SK-N-SH (cell line): ENCODE measurements at regions not wholly inside any gene's neighbourhood (a gene's known extent, or its start where the extent isn't known, plus 50 kb on each side); places are given as distances from the start of the nearest gene placed in this dataset.

Experiments
- CTCF ChIP-seq: fragments of 200-600 bp; sonication (generic); IDR thresholded peaks from 2 replicates; pipeline ENCODE4 v1.6.1; 2017; ENCODE audit warnings: antibody characterized with exemption, mild to moderate bottlenecking, moderate library complexity
- MAX ChIP-seq: IDR thresholded peaks from 2 replicates; pipeline ENCODE4 v1.4.0; 2012; ENCODE audit warnings: low read depth
- POLR2AphosphoS5 ChIP-seq: IDR thresholded peaks from 2 replicates; pipeline ENCODE4 v1.6.1; 2012; ENCODE audit warnings: low read depth, low read length

DNA sequence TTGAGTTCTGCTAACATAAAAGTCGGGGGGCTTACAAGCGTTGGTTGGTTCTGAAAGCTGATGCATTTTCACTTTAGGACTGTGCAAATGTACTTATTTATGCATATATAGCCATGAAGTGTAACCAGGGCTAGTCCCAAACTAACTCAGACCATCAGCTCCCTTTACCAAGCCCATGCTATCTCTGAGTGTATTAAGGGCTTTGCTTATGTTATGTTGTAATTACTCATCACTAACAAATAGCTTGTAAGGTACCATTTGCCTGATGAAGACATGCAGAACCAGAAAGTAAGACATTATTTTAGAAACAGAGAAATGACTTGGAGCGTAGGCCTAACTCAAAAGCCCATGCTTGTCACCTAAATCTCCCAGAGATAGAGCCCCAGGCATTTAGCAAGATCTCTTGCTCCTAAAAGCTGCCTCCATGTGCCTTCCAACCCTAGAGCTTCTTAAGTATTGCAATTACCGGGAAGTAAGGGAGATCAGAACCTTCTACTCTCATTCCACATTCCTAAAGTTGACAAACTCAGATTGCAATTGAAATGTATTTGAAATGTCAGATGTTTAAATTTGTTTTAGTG, 362.9 kb upstream of the RBMS3 start:
- TF ChIP-seq CTCF, result no peak
- TF ChIP-seq POLR2AphosphoS5, result no peak
- no peak for TF ChIP-seq MAX
